H9 (cell line): ENCODE measurements at regions not wholly inside any gene's neighbourhood (a gene's known extent, or its start where the extent isn't known, plus 50 kb on each side); places are given as distances from the start of the nearest gene placed in this dataset.
A peak's percentile ranks its signal among the peaks of the same experiment; 100 is the strongest.

ENCODE experiments used
- DNase-seq: peaks from one replicate; pipeline ENCODE4 v3.0.0-alpha.2; 2017
- H2AFZ ChIP-seq: one replicate; pipeline ENCODE4 v1.6.1; 2013; ENCODE audit warnings: mild to moderate bottlenecking, low read length, control low read depth, moderate library complexity
- H2AK5ac ChIP-seq: 2 replicates; pipeline ENCODE4 v1.6.1; 2013; ENCODE audit warnings: low read length, control low read depth, mixed read lengths; ENCODE audit not compliant: insufficient read length
- H2BK120ac ChIP-seq: one replicate; pipeline ENCODE4 v1.6.1; 2013; ENCODE audit warnings: low read depth, mild to moderate bottlenecking, low read length, control low read depth, inconsistent platforms; ENCODE audit not compliant: poor library complexity, severe bottlenecking
- H2BK12ac ChIP-seq: 2 replicates; pipeline ENCODE4 v1.6.1; 2013; ENCODE audit warnings: low read length, control low read depth, mixed read lengths, low read depth; ENCODE audit not compliant: insufficient read length
- H2BK15ac ChIP-seq: 2 replicates; pipeline ENCODE4 v1.6.1; 2013; ENCODE audit warnings: low read depth, low read length, control low read depth
- H2BK20ac ChIP-seq: one replicate; pipeline ENCODE4 v1.6.1; 2013; ENCODE audit warnings: low read depth, mild to moderate bottlenecking, low read length, control low read depth, inconsistent platforms; ENCODE audit not compliant: poor library complexity, severe bottlenecking
- H2BK5ac ChIP-seq: 2 replicates; pipeline ENCODE4 v1.6.1; 2013; ENCODE audit warnings: low read length, control low read depth, mixed read lengths; ENCODE audit not compliant: insufficient read length
- H3K14ac ChIP-seq: 2 replicates; pipeline ENCODE4 v1.6.1; 2013; ENCODE audit warnings: low read length, control low read depth; ENCODE audit not compliant: insufficient read depth
- H3K18ac ChIP-seq: 2 replicates; pipeline ENCODE4 v1.6.1; 2013; ENCODE audit warnings: low read depth, mild to moderate bottlenecking, mixed read lengths, low read length, control low read depth; ENCODE audit not compliant: insufficient read length
- H3K23ac ChIP-seq: 2 replicates; pipeline ENCODE4 v1.6.1; 2013; ENCODE audit warnings: low read length, control low read depth, mixed read lengths, low read depth; ENCODE audit not compliant: insufficient read length
- H3K23me2 ChIP-seq: 2 replicates; pipeline ENCODE4 v1.6.1; 2013; ENCODE audit warnings: low read depth, mild to moderate bottlenecking, mixed read lengths, low read length, control low read depth; ENCODE audit not compliant: insufficient read length, poor library complexity, severe bottlenecking
- H3K27ac ChIP-seq: 2 replicates; pipeline ENCODE4 v1.5.1; 2013; ENCODE audit warnings: low read length, control low read depth, mixed read lengths, low read depth; ENCODE audit not compliant: insufficient read length
- H3K27me3 ChIP-seq: 2 replicates; pipeline ENCODE4 v1.6.1; 2013; ENCODE audit warnings: low read length, control low read depth, inconsistent platforms; ENCODE audit not compliant: insufficient read depth
- H3K4ac ChIP-seq: 2 replicates; pipeline ENCODE4 v1.6.1; 2013; ENCODE audit warnings: low read depth, mild to moderate bottlenecking, control low read depth, inconsistent platforms, low read length, moderate library complexity
- H3K4me1 ChIP-seq: 2 replicates; pipeline ENCODE4 v1.6.1; 2013; ENCODE audit warnings: low read length, control low read depth, inconsistent platforms; ENCODE audit not compliant: insufficient read depth
- H3K4me2 ChIP-seq: 2 replicates; pipeline ENCODE4 v1.6.1; 2013; ENCODE audit warnings: low read length, control low read depth, mixed read lengths; ENCODE audit not compliant: insufficient read length, insufficient read depth
- H3K56ac ChIP-seq: 2 replicates; pipeline ENCODE4 v1.6.1; 2013; ENCODE audit warnings: low read depth, mild to moderate bottlenecking, mixed read lengths, low read length, control low read depth; ENCODE audit not compliant: insufficient read length
- H3K79me1 ChIP-seq: 2 replicates; pipeline ENCODE4 v1.6.1; 2013; ENCODE audit warnings: low read depth, mild to moderate bottlenecking, moderate library complexity, low read length, control low read depth, inconsistent platforms; ENCODE audit not compliant: insufficient read depth, poor library complexity, severe bottlenecking
- H3K79me2 ChIP-seq: 2 replicates; pipeline ENCODE4 v1.6.1; 2013; ENCODE audit warnings: low read length, control low read depth, inconsistent platforms; ENCODE audit not compliant: insufficient read depth
- H3K9ac ChIP-seq: 2 replicates; pipeline ENCODE4 v1.6.1; 2013; ENCODE audit warnings: low read length, control low read depth, mixed read lengths; ENCODE audit not compliant: insufficient read length; ENCODE audit errors: extremely low read depth
- H3K9me3 ChIP-seq: one replicate; pipeline ENCODE4 v1.6.1; 2013; ENCODE audit warnings: low read depth, low read length, inconsistent platforms; ENCODE audit not compliant: control insufficient read depth
- H3T11ph ChIP-seq: one replicate; pipeline ENCODE4 v1.6.1; 2013; ENCODE audit warnings: mild to moderate bottlenecking, low read length, control low read depth, inconsistent platforms
- H4K20me1 ChIP-seq: one replicate; pipeline ENCODE4 v1.6.1; 2013; ENCODE audit not compliant: control insufficient read depth, insufficient read length, insufficient read depth
- H4K5ac ChIP-seq: 2 replicates; pipeline ENCODE4 v1.6.1; 2013; ENCODE audit warnings: low read depth, mild to moderate bottlenecking, mixed read lengths, low read length, control low read depth; ENCODE audit not compliant: insufficient read length
- H4K8ac ChIP-seq: replicated peaks from 2 replicates; pipeline ENCODE4 v1.6.1; 2013; ENCODE audit warnings: low read length, control low read depth, mixed read lengths, low read depth; ENCODE audit not compliant: insufficient read length
- H4K91ac ChIP-seq: 2 replicates; pipeline ENCODE4 v1.6.1; 2013; ENCODE audit warnings: low read depth, mild to moderate bottlenecking, moderate library complexity, mixed read lengths, low read length, control low read depth; ENCODE audit not compliant: insufficient read length
- H3K27ac Mint-ChIP-seq, 3 experiments: 2 replicates in 2 of 3; 3 replicates in 1 of 3; pipeline ENCODE4 v1.8.0; 2020 to 2021; ENCODE audit warnings: mixed read lengths in 3 of 3, mild to moderate bottlenecking in 1 of 3, moderate library complexity in 1 of 3
- H3K27me3 Mint-ChIP-seq: 2 replicates; pipeline ENCODE4 v1.8.0; 2021; ENCODE audit warnings: low read depth, mild to moderate bottlenecking, moderate library complexity, mixed read lengths
- H3K36me3 Mint-ChIP-seq, 3 experiments: 2 replicates in 2 of 3; 3 replicates in 1 of 3; pipeline ENCODE4 v1.8.0; 2020 to 2021; ENCODE audit warnings: low read depth in 3 of 3, mixed read lengths in 3 of 3; ENCODE audit not compliant: insufficient read depth in 1 of 3
- H3K4me1 Mint-ChIP-seq, 2 experiments: 2 replicates each; pipeline ENCODE4 v1.8.0; 2020; ENCODE audit warnings: mixed read lengths in 2 of 2
- H3K4me3 Mint-ChIP-seq, 2 experiments: 2 replicates in 1 of 2; 3 replicates in 1 of 2; pipeline ENCODE4 v1.8.0; 2020 to 2021; ENCODE audit warnings: mild to moderate bottlenecking in 2 of 2, mixed read lengths in 2 of 2, moderate library complexity in 1 of 2
- H3K9me3 Mint-ChIP-seq, 2 experiments: 2 replicates in 1 of 2; 3 replicates in 1 of 2; pipeline ENCODE4 v1.8.0; 2020; ENCODE audit warnings: mild to moderate bottlenecking in 2 of 2, mixed read lengths in 2 of 2, moderate library complexity in 1 of 2
- WGBS: extraction: QIAGEN DNeasy Blood & Tissue Kit; methylation state at CpG from one replicate; pipeline ENCODE4 v1.1.7; 2013; ENCODE audit warnings: missing lambda C conversion rate, low lambda C conversion rate, mixed read lengths; ENCODE audit not compliant: insufficient read length; ENCODE audit errors: extremely low coverage; 5-methylcytosine and 5-hydroxymethylcytosine counted together
- TF ChIP-seq, protein P1 (sequence below): fragments of 200-600 bp; sonication (generic); conservative IDR thresholded peaks from 3 replicates; pipeline ENCODE4 v1.8.0; 2021; ENCODE audit warnings: antibody characterized with exemption, mild to moderate bottlenecking

- Histone ChIP-seq H2BK15ac (no peak overlapping the region), H3K27me3 (no peaks in the 10 kb centered on the region), H3K4ac (no peak overlapping the region), H3K9me3 (no peaks in the 10 kb centered on the region), H3K23ac (no peak overlapping the region), H4K20me1 (no peaks in the 10 kb centered on the region), H4K91ac (no peak overlapping the region), H3K4me2 (no peak overlapping the region), H3K27ac (no peak overlapping the region), H2BK20ac (no peak overlapping the region), H3K79me2 (no peaks in the 10 kb centered on the region), H3K23me2 (no peaks in the 10 kb centered on the region), H4K5ac (no peak overlapping the region), H3K4me1 (no peaks in the 10 kb centered on the region), H2BK120ac (no peak overlapping the region), H3K18ac (no peak overlapping the region), H2BK12ac (no peak overlapping the region), H2BK5ac (no peak overlapping the region), H3T11ph (no peak overlapping the region), H3K14ac (no peak overlapping the region; the same call in 1 of the 2 replicates), H3K9ac (no peak overlapping the region), H3K56ac (no peak overlapping the region), H3K79me1 (no peaks in the 10 kb centered on the region), H4K8ac (no peak overlapping the region), H2AFZ (no peak overlapping the region), H2AK5ac (no peak overlapping the region)
- no peak overlapping the region for H3K4me3 Mint-ChIP-seq
- H3K36me3 Mint-ChIP-seq = no peaks in the 10 kb centered on the region
- H3K4me1 Mint-ChIP-seq = no peaks in the 10 kb centered on the region
- peak; percentile 9 for DNase-seq
- H3K9me3 Mint-ChIP-seq = no peaks in the 10 kb centered on the region
- peaks cover 31% of the 10 kb centered on the region for H3K27me3 Mint-ChIP-seq
- WGBS = no CpG with 5 or more reads among the region's 3 CpGs
- no peak overlapping the region for H3K27ac Mint-ChIP-seq
- TF ChIP-seq, protein P1, sequence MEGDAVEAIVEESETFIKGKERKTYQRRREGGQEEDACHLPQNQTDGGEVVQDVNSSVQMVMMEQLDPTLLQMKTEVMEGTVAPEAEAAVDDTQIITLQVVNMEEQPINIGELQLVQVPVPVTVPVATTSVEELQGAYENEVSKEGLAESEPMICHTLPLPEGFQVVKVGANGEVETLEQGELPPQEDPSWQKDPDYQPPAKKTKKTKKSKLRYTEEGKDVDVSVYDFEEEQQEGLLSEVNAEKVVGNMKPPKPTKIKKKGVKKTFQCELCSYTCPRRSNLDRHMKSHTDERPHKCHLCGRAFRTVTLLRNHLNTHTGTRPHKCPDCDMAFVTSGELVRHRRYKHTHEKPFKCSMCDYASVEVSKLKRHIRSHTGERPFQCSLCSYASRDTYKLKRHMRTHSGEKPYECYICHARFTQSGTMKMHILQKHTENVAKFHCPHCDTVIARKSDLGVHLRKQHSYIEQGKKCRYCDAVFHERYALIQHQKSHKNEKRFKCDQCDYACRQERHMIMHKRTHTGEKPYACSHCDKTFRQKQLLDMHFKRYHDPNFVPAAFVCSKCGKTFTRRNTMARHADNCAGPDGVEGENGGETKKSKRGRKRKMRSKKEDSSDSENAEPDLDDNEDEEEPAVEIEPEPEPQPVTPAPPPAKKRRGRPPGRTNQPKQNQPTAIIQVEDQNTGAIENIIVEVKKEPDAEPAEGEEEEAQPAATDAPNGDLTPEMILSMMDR = no peak
Measured at GRCh38 chr1:36691374-36691773, 208.7 kb upstream of the CSF3R start.
